ENCODE measurements at regions not wholly inside any gene's neighbourhood (a gene's known extent, or its start where the extent isn't known, plus 50 kb on each side); places are given as distances from the start of the nearest gene placed in this dataset.
"Not testable (repeated sequence)": the region's sequence is repeated elsewhere in the genome, so short reads cannot be mapped to it uniquely, and the experiment has no call there.

DNA sequence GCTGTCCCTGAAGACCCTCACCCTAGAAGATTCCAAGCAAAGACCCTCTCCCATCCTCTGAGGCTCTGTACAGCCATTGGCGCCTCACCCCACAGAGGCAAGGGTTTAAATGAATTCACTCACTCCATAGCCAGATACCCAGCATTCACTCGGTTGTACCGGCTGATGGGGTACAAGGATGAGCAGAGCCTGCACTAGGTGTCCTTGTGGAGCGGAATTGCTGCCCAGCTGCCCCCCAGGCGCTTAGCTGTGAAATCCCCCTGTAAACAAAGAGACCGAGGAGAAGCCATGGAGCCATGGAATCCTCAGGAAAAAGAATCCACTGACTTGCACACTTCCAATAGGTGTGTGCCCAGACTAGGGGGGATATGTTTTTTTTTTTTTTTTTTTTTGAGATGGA, 117.3 kb downstream of the SHANK2 start:
- H3K27ac ChIP-seq: no peak overlapping the region
- no peak overlapping the region for H3K4me3 ChIP-seq

- H3K4me3 ChIP-seq: no peak overlapping the region
- no peak overlapping the region for H3K27ac ChIP-seq
Measured at GRCh38 chr11:71133946-71134345, 118.4 kb downstream of the SHANK2 start.

GRCh38 chr11:71131861-71132260, 120.5 kb downstream of the SHANK2 start:
- Histone ChIP-seq H3K27ac (no peak overlapping the region), H3K4me3 (no peak overlapping the region)

DNA sequence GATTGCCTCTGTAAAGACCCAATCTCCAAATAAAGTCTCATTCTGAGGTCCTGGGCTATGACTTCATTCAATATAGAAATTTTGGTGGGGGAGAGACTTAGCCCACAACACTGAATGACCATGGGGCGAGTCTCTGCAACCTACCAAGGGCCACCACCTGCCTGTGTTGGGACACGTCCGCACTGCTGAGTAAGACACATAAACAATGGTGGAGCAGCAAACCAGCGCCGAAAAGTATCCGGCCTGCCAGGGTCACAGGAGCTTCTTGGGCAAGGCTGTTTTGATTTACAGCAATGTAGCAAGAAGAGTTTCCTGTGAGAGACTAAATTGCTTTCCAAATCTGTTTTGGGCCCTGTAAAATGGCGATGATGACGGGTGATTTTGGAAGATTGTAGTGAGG, 122.3 kb downstream of the SHANK2 start:
- Histone ChIP-seq H3K27ac (no peak overlapping the region), H3K4me3 (no peak overlapping the region)

DNA sequence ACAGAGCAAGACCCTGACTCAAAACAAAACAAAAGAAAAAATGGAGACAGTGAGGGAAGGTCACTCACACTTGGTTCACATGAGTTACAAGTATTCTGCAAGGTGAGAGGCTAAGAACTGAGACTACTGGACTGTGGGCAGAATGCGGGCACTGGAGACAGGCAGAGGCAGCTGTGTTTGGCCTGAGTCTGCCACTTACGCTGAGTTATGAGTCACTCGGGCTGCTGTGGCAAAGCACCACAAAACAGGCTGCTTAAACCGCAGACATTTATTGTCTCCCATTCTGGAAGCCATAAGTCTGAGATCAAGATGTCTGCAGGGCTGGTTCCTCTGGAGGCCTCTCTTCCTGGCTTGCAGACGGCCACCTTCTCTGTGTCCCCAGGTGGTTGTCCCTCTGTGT, 122.8 kb downstream of the SHANK2 start:
- no peak overlapping the region for H3K4me3 ChIP-seq

DNA sequence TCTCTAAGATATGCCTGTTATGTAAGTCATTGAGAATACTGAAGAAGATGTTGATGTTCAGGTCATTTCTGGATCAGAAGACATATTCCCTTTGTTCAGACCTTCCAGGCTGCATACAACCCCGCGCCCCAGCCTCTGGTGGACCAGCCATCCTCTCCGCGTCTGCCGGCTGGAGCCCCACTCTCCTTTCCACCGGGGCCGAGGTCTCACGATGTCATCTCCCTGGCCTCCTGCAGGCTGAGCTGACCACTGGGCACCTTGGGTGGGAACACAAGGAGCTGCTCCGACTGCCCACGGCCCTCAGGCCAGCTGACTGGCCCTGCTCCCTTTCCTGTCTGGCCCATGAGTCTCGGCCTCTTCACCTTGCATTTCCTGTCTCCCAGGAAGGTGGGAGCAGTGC, 124.6 kb downstream of the SHANK2 start:
- H3K27ac ChIP-seq: no peak overlapping the region
- no peak overlapping the region for H3K4me3 ChIP-seq

More for the DNA sequence above, 122.8 kb downstream of the SHANK2 start:
- no peak overlapping the region for H3K27ac ChIP-seq

DNA sequence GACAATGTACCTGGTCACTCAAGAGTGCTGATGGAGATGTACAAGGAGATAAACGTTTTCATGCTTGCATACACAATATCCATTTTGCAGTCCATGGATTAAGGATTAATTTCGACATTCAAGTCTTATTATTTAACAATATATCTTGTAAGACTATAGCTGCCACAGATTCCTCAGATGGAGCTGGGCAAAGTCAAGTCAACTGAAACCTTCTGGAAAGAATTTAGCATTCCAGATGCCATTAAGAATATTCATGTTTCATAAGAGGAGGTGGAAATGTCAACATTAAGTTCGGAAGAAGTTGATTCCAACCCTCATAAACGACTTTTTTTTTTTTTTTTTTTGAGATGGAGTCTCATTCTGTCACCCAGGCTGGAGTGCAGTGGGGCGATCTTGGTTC, 126.0 kb downstream of the SHANK2 start:
- not testable (repeated sequence) for H3K4me3 ChIP-seq, H3K27ac ChIP-seq

- no peak overlapping the region for H3K27ac ChIP-seq
- H3K4me3 ChIP-seq: no peak overlapping the region
Measured at GRCh38 chr11:71125150-71125549, 127.2 kb downstream of the SHANK2 start.

DNA sequence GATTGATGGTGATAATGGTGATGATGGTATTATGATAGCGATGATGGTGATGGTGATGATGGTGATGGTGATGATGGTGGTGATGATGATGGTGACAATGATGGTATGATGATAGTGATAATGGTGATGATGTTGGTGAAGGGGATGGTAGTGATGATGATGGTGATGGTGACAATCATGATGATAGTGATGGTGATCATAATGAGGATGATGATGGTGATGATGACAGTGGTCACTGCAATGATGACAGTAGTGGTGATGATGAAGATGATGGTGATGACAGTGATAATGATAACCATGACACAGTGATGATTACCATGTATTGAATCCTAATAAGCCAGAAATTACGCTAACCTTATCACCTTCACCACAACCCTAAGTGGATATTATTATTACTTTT, 128.2 kb downstream of the SHANK2 start:
- H3K27ac ChIP-seq: no peak overlapping the region
- no peak overlapping the region for H3K4me3 ChIP-seq

GRCh38 chr11:71120471-71120896, 131.9 kb downstream of the SHANK2 start:
- H3K4me3 ChIP-seq: no peak overlapping the region
- H3K27ac ChIP-seq: no peak overlapping the region

- H3K27ac ChIP-seq: no peak overlapping the region
- H3K4me3 ChIP-seq: no peak overlapping the region
Measured at GRCh38 chr11:71119656-71120269, 132.6 kb downstream of the SHANK2 start.

DNA sequence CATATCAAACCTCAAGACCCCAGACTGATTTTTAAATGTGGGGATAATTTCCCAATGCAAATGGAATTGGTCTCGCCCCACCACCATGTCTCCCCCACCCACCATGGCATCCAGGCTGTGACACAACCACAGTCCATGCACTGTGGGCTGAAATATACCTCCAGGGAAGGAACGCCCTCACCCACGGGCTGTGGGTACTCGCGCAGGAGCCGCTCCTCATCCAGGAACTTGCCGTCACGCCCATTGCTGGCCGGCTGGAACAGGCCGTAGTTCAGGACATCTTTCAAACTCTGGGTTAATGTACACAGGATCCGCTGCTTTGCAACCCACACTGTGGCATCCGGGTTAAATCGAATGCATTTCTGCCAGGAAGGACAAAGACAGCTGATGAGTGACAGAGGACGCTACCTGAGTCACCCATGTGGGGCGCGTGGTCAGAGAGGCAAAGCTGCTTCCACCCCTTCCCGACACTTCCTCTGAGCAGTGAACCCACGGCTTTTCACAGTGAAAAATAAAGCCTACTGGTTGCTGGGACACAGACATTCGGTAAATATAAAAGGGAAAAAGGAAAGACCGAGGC, 133.6 kb downstream of the SHANK2 start:
- no peak overlapping the region for H3K27ac ChIP-seq
- no peak overlapping the region for H3K4me3 ChIP-seq

DNA sequence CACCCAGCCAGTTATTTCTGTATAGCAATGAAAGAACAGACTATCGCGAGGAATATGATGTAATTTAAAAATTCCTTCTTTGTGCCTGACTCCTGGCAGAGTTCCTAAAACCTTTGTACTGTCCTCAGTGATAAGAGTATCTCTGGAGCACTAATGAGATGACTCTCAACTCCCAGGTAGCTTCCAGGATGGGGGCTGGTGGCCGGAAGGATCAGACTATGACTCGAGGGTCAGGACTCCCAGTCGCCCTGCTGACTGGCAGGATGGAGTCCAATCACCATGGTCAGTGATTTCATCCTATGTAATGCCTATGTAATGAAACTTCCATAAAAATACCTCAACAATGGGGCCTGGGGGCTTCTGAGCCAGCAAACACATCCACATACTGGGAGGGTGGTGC, 135.1 kb downstream of the SHANK2 start:
- Histone ChIP-seq H3K4me3 (no peak overlapping the region), H3K27ac (no peak overlapping the region)

DNA sequence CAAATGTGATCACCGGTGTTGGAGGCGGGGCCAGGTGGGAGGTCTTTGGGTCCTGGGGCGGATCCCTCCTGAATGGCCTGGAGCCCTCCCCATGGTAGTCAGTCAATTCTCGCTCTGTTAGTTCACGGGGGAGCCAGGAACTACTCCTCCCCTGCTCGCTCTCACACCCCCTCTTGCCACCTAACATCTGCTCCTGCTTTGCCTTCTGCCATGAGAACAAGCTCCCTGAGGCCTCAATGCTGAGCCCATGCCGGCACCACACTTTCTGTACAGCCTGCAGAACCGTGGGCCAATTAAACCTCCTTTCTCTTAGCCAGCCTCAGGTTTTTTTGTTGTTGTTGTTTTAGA, 135.7 kb downstream of the SHANK2 start:
- no peak overlapping the region for H3K4me3 ChIP-seq

GRCh38 chr11:71115770-71116692, 136.3 kb downstream of the SHANK2 start:
- Histone ChIP-seq H3K27ac (no peak overlapping the region), H3K4me3 (no peak overlapping the region)

More for the DNA sequence above, 135.7 kb downstream of the SHANK2 start:
- H3K27ac ChIP-seq: no peak overlapping the region

GRCh38 chr11:71114124-71114851, 138.1 kb downstream of the SHANK2 start:
- Histone ChIP-seq H3K27ac (no peak overlapping the region), H3K4me3 (no peak overlapping the region)

DNA sequence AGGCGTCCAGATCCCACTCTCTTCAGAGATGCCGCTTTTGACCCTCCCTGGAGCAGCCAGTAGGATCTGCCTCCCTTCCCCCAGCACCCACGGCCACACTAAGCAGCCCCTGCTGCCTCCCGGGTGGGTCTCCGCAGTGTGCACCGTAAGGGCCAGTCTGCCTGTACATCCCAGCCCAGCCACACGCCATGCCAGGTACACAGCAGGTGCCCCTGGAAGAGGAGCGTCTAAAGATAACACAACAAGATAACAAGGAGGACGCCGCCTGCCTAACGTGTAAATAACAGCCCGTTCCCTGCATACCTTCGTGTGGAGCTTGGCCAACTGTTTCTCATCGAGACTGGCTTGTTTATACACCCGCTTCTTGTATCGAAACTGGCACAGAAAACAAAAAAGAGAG, 139.4 kb downstream of the SHANK2 start:
- Histone ChIP-seq H3K4me3 (no peak overlapping the region), H3K27ac (no peak overlapping the region)

GRCh38 chr11:71112454-71112853, 139.9 kb downstream of the SHANK2 start:
- no peak overlapping the region for H3K4me3 ChIP-seq
- H3K27ac ChIP-seq: no peak overlapping the region

DNA sequence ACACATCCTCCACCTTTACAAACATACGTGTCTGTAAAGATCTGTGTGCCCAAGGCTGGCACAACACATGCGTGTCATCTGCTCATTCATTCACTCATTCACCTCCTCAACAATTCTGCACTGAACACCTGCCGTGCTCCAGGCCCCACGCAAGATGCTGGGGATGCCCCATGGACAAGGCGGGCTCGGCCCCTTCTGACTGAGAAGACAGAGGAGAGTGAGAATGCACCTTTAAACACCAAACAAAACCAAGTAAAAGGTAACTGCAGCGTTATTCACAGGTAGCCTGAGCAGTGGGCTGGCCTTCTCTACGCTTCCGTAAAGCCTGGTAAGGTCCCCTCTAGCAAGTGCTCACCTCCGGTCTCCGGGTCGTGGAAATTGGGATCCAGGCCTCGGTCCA, 142.8 kb downstream of the SHANK2 start:
- Histone ChIP-seq H3K4me3 (no peak overlapping the region), H3K27ac (no peak overlapping the region)

DNA sequence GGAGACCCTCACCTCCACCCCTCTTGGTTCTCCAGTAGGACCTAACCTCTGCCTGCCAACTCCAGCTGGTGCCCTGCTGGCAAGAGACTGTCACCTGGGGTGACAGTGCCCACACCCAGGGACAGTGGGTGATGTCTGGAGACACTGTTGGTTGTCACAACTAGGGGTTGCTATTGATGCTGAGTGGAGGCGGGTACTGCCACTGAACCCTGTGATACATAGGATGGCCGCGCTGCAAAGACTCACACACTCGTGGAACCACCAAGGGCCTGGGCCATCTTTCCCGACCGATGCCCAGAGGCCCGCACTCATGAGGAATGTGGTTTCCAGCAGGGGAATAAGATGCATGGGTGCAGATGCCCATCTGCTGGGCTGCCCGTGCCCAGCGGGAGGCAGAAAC, 143.2 kb downstream of the SHANK2 start:
- H3K4me3 ChIP-seq: no peak overlapping the region
- H3K27ac ChIP-seq: no peak overlapping the region

Measured in skin epidermis (tissue), 12 donors.